Hypothalamus (tissue), 51 donors: ENCODE measurements at regions not wholly inside any gene's neighbourhood (a gene's known extent, or its start where the extent isn't known, plus 50 kb on each side); places are given as distances from the start of the nearest gene placed in this dataset.
"Not testable (repeated sequence)": the region's sequence is repeated elsewhere in the genome, so short reads cannot be mapped to it uniquely, and the experiment has no call there.

ENCODE experiments used
- DNase-seq, 51 donors: peaks; one replicate each; lab custom pipeline; 2025; lab: John Stamatoyannopoulos, UW

DNA sequence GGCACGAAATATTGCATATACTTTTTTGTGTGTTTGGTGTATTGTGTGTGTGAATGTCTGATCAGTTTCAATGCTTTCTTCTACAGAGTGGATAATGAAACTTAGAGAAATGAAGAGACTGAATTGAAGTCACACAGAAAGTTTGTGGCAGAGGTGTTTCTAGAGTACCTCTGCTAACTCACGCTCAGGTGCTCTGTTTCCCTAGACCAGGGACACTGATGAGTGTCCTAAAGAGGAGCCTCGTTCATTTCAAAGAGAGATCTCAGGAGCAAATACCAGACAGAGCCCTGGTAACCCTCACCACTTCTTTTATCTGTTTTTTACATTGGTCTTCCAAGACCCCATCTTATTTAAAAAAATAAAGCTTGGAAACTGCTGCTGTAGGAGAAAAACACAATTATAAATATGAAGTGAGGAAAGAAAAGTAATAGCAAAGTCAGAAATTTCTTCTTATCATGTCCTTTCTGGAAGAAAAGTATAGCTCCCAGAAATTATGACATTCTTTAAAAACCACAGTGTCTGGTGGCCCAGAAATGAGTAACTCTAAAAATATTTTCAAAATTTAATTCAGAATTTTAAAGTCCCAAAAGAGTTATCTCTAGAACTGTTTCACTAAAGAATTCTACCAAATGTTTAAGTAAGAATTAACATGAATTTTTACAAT, 720.6 kb downstream of the RFPL4B start:
- no peak for DNase-seq

DNA sequence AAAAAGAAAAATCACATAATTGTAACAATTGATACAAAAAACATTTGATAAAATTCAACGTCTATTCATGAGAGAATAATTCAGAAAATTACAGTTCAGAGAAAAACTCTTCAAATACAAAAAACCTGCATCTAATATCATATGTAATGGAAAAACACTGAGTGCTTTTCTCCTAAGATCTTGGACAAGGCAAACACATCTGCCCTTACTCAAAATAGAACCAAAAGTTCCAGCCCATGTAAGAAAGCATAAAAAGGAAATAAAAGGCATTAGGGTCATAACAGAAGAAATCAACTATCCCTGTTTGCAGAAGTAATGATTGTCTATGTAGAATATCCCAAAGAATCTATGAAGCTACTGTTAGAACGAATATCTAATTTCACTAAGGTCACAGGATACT, 721.4 kb downstream of the RFPL4B start:
- no peak for DNase-seq

DNA sequence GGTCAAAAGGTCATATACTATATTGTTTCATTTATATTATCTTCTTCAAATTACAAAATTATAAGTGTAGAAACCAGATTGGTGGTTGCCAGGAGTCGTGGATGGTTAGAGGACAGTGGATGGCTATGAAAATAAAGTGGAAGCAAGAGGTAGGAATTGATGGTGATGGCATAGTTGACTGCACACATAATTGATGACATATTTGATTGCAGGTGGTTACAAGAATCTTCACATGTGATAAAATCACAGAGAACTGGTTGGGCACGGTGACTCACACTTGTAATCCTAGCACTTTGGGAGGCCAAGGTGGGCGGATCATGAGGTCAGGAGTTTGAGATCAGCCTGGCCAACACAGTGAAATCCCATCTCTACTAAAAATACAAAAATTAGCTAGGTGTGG, 723.6 kb downstream of the RFPL4B start:
- DNase-seq = not testable (repeated sequence)

DNA sequence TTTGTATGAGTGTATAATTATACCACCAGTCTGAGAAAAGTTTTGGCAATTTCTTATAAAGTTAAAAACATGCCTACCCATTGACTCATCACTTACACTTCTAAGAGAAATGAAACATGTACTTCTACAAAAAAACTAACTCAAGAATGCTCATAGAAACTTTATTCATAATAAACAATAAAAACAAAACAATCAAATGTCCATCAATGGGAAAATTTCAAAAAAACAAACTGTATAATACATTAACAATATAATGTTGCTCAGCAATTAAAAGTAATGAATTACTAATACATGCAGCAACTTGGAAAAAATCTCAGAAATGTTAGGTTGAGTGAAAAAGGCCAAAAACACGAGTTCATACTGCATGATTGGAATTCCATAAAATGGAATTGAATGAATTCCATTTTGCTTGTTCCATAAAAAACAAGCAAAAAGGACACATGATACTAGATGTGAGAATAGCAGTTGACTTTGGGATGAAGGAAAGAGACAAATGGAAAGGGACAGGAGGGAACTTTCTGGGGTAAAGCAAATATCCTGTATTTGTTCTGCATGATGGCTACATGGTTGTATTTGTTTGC, 726.6 kb downstream of the RFPL4B start:
- no peak for DNase-seq

DNA sequence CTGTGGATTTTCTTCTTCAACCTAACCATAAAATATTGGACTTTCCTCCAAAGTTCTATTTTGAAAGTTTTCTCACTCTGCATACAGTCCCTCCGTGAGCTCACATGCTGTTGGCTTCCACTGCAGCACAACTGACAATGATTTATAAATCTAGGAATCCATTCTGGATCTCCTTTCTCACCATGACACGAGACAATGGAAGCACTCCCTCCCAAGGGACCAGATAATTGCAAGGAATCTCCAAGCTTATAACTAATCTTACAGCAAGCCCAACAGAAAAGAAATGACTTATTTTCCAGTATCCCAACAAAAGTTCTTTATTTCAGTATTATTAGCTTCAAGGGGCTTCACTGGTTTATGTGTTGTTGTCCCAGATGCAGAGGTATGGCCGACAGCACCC, 729.0 kb downstream of the RFPL4B start:
- no peak for DNase-seq

DNA sequence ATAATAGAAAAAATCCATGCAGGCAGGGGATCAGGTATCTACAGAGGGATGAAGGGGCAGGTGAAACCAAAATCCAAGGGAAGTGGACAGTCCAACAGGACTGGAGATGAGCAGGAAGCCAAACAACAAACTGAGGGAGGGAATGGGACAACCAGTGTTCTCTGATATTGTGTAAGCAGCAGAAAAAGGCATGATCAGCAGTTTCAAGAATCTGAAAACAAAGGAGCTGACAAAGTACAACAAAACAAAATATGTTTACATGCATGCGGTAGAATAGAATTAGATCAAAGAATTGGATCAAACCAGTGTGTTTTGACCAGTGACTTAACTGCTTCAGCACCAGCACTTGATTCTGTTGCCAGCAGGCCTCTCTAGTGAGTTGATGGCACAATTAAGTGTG, 729.7 kb downstream of the RFPL4B start:
- DNase-seq = no peak

DNA sequence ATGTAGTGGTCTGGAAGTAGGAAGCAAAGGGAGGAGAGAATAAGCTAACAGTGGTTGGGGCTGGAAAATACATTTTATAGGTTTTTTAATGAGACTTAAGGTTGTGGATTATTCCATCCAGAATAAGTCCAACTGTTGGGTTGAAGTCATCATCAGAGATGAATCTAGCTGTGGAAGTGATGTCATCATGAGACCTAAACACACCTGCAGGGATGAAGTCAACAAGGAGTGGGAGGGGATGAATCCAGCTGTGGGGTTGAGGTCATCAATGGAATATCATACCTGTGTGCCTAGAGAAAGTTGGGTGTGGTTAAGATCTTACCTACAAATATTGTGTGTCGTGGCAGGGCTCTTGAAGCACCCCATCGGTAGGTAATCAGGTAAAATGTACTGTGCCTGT, 730.7 kb downstream of the RFPL4B start:
- DNase-seq = no peak

DNA sequence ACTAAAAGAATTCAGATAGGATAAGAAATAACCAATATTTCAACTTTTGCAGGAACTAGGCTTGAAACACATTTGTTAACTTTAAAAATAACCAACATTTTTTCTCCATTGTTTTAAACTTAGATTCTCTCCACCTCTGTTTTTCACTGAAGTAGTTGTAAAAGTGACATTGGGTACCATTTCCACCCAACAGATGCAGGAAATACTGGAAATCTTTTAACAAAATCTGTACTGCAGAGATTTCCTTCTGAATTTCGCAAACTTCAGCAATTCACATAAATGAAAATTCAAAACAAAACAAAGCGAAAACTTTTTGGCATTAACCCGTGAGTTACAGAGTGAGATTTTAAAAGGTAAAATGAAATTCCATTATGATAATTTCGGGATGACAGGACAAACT, 731.7 kb downstream of the RFPL4B start:
- DNase-seq = no peak

DNA sequence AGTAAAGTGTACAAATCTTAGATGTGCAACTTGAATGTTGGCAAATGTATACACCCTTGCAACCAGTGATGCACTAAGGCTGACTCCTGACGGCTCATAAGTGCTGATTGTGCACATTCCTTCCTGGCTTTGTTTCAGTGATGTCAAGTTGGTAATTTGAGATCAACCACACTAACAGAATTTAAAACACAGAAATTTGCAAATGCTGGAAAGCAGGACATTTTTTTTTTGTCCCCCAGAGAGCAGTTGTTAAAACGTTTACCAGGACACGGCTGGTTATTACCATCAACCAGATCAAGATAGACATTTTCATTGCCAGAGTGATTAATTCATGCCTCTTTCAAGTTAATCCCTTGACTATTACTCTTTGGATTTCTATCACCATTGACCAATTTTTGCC, 735.6 kb downstream of the RFPL4B start:
- no peak for DNase-seq

DNA sequence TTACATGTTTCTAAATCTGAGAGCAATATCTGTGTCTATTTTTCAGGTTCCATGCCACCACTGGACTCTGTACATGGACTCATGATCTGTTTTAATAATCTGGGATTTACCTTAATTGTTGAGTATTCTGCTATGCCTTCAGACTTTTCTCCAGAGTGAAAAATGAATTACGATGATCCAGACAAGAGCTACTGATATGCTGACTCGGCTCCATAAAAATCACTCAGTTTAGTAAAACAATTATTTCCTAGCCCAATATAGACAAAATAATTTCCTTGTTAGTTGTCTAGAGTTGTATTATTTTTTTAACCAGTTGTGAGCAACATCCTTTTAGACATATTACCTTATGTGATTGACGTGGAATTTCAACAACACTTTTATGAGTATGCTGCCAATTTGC, 736.8 kb downstream of the RFPL4B start:
- DNase-seq = no peak

DNA sequence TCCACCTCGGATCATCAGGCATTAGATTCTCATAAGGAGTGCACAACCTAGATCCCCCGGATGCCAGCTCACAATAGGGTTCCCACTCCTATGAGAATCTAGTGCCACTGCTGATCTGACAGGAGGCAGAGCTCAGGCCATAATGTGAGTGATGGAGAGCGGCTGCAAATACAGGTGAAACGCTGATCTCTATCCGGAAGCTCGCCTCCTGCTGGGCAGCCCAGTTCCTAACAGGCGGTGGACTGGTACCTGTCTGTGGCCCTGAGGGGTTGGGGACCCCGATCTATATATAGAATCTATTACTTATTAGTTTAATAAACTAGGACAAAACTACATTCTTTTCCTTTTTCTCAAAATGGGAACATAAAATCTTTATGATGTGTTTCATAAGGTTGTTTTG, 741.9 kb downstream of the RFPL4B start:
- DNase-seq = no peak

DNA sequence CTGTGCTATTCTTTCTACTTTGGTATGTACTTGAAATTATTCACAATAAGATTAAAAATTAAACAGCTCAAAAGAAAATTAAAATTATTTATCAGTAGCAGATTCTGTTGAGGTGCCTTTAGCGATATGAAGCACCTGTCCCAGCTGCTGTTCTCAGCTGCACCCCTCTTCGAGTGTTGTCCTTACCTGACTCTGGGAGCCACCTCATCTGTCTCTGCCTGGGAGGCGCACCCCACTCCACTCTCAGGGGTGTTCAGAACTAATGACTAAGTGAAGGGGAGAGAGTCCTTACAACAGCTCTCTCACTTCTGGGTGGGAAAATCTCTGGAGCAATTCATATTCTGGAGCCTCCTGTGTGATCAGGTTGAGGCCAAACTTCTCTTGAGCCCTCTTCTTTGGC, 745.7 kb downstream of the RFPL4B start:
- no peak for DNase-seq

DNA sequence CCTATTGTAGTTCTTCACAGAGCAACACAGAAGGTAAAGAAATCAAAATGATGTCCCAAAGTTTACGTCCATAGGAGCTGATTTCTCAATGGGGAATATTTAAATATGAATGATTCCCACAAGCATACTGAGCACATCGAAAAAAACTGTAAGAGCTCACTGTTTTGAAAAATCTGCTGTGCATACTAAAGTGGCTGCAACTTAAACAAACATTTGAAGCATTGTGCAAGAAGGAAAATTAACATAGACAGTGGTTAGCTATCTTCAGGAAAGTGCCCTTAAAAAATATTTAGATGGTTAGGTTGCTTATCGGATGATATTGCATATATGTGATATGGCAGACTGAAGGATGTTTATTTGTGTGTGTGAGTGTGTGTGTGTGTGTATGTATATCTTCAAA, 747.6 kb downstream of the RFPL4B start:
- DNase-seq = no peak

DNA sequence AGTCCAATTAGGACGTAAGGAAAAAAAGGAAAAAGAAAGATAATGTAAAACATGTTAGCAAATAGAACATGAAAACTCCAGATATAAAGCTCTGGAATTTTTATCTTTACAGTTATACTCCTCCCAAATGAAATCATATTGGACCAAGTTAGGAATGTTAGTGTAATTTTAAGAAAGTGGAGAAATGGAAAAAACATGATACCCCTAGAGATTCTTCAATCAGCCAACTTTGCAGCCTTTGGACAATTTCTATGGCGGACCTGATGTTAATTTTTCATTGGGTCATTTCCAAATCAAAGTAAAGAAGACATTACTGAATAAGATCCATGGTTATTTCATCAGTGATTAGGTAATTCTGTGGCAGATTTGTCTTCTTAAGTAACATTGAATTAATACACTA, 748.7 kb downstream of the RFPL4B start:
- no peak for DNase-seq

DNA sequence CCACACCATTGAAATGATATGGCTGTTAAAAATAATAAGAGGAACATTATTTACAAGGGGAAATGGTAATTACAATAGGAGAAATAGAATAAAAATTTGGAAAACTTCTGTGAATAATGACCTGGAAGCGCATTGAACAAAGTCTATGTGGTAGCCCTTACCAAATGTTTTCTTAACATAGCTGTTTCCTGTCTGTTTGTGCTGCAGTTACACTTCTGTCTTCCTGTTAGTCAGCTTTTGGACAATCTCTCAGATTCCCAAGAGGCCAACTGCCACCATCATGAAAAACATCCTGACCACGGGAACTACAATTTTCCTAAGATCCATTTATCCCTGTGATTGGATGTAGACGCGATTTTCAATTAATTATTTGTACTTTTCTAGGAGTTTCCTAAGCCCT, 754.4 kb upstream of the MARCKS start:
- DNase-seq = no peak

DNA sequence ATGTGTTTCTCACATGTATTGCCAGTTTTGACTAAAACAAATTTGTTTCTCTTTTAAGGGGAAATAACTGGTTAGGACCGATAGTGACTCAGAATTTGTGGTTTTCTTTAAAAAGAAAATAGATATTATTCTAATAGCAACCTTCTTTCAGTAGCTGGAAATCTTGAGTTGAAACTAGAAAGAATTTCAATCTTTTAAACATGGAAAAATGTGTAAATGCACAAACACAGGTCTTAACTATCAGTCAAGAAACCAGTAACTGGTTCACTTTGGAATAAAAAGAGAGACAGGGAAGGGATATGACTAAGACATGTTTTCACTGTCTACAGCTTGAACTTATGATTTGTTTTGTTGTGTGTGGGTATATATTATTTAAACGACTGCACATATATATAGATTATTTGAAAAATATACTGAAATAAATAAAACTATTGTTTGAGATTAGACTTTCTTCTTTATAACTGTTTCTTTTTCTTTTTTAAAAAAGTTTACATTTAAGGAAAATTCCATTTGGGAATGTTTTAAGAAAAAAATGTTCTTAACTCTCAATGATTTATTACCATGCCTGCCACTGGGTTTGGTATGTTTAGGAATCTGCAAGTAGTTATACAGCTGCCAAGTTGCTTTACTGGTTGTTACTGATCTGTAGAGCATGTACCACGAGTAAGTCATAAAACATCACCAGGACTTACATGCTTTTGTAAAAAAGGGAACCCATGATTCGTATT, 753.3 kb upstream of the MARCKS start:
- DNase-seq = no peak

DNA sequence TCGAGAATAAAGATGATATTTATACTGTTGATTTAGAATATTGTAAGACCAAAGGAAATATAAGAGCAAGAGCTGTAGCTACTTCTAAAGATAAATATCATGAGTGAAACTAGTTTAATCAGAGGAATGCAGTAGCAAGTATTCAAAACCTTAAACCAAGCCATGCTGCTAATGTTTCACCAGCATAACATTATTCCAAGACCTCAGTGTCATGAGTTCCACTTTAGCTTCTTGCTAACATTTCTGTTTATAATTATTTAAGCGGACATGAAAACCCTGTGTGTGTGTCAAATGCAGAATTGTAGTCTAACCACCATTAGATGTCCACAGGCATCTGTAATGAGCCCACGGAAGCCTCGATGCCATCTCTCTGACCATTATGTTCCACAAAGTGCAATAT, 752.6 kb upstream of the MARCKS start:
- no peak for DNase-seq

DNA sequence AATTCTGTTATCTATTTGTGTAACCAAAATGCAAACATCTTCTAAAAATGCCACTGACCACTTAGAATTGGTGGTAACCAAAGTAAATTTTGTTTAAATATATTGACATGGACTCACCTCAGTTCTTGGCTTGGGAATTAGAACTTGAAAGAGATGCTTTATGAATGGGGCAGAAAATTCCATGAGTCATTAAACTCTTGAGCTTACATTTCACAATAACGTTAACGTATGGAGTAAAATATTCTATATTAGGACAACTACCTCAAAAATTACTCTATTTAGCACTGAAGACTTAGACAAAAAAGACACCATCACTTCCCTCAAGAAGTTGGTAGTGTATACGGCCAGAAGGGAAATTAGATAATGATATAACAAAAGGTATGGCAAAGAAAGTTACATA, 752.2 kb upstream of the MARCKS start:
- DNase-seq = no peak

DNA sequence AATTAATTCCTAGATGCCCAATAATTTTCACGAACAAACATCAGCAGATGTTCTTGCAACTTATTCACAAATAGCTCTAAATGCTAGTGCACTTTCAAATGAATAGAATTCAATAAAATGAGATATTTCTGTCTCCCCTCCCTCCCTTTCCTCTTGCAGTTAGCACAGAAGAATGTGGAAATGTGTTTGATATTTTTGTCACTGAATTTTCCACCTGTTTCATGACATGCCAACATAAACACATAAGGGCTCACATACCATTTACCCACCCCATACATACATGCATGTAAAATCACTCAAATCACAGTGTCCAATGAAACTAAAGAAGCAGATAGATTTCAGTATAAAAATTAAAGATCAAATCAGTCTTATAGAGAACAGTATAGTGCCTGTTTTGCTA, 746.9 kb upstream of the MARCKS start:
- DNase-seq = no peak

DNA sequence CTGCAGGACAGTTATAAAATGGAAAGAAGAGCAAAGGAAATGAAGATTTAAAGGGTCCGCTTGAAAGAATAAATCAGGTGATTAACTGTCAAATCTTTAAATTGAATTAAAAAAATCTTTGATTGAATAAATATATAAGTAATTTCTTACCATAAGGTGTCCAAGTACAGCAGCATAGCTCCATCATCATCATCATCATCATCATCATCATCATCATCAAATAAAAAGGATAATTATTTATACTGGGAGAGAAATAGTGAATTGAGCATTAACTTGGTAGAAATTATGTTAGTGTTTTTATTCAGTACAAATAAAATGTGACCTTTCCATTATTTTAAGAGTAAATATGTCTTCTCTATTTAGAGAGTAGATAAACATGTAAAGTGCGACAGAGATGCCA, 745.6 kb upstream of the MARCKS start:
- no peak for DNase-seq

DNA sequence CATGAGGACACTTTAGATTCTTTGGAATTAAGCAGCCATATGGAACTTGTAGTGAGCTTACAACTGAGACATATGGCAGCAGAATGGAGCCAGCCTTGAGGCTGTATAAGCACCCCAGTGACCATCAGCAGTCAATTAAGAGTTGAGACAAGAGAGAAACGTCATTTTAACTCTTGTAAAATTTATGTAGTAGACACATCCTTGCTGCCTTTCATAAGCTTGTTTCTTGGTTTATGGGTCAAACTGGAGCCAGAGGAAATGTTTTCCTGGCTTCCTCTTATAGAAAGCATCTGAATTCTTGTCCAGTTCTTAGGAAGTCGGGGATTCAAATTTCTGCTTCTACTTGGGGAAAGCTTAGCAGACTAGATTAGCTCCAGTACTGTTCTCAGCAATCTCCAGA, 745.1 kb upstream of the MARCKS start:
- DNase-seq = no peak

DNA sequence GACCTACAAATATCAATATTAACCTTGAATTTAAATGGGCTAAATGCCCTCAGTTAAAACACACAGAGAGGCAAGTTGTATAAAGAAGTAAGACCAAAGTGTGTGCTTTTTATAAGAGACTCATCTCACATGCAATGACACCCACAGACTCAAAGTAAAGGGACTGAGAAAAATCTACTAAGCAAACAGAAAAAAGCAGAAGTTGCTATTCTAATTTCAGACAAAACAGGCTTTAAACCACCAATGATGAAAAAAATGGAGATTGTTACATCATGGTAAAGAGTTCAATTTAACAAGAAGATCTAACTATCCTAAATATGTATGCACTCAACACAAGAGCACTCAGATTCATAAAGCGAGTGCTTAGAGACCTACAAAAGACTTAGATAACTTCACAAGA, 741.9 kb upstream of the MARCKS start:
- no peak for DNase-seq

DNA sequence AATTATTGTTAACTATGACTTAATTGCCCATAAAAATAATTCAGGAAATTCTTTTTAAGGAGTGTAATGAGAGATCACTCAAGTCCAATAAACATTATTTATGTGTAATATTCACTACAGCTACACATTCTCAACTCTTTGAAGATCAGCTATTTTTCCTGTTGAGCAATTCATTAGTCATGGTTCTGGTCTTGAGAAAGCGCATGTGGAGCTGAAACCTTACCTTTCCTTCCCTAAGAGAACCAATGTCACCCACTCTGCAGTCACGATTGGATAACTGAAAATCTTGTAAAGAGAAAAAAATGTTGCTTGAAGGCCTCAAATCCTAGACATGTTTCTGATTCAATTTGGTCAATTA, 736.9 kb upstream of the MARCKS start:
- DNase-seq = no peak
